ENCODE measurements at regions not wholly inside any gene's neighbourhood (a gene's known extent, or its start where the extent isn't known, plus 50 kb on each side); places are given as distances from the start of the nearest gene placed in this dataset.

GRCh38 chr6:164505425-164505824, 804.0 kb downstream of the C6orf118 start:
- no peak for TF ChIP-seq CREB5 (CRISPR knock-in tag; IDR thresholded peaks at IDR 0.05; ENCODE audit: low read depth)
- no peak for TF ChIP-seq PATZ1 (CRISPR knock-in tag; IDR thresholded peaks at IDR 0.05; ENCODE audit: borderline replicate concordance)
- no peak for TF ChIP-seq TCF4 (CRISPR knock-in tag; IDR thresholded peaks at IDR 0.05; ENCODE audit: borderline replicate concordance)

Data from SK-N-SH treated with all-trans-retinoic acid at 6 μM for 48 hours (cell line).